ENCODE measurements at regions not wholly inside any gene's neighbourhood (a gene's known extent, or its start where the extent isn't known, plus 50 kb on each side); places are given as distances from the start of the nearest gene placed in this dataset.

- ChIA-PET CTCF (interaction anchor here (1.1 to 1.3 kb wide), 2 partner anchors 16 to 116 kb away, joined by 3 read pairs; no protein-coding TSS in a partner anchor), POLR2A (interaction anchor here (0.7 kb wide), 1 partner anchor 43 kb away, joined by 3 read pairs; no protein-coding TSS in a partner anchor)
- H2AFZ ChIP-seq (ENCODE audit: low read depth): no peak overlapping the region
- DNase-seq: no peak
- H3K4me2 ChIP-seq: no peak overlapping the region
- H3F3A ChIP-seq (replicated peaks; ENCODE audit: insufficient read depth): no peaks in the 10 kb centered on the region
- no peaks in the 10 kb centered on the region for H3K79me2 ChIP-seq (ENCODE audit: insufficient read depth)
- H3K4me3 ChIP-seq (ENCODE audit: low read depth in 2 of 2, low read length in 1 of 2): no peak overlapping the region
- H3K9me2 ChIP-seq: 0 out of 2 replicates have a peak, but pooled peaks cover under 1% of the 10 kb centered on the region
- H3K36me3 ChIP-seq (replicated peaks in 1 of 2; ENCODE audit: control insufficient read depth in 1 of 2, insufficient read depth in 2 of 2, low read length in 1 of 2): no peaks in the 10 kb centered on the region
- no peaks in the 10 kb centered on the region for H4K20me1 ChIP-seq (ENCODE audit: insufficient read depth)
- H3K9ac ChIP-seq: no peak overlapping the region
- 27% methylated on average over 7 of the region's 7 CpGs for WGBS (ENCODE audit: low lambda C conversion rate)
- no peaks in the 10 kb centered on the region; the same call in none of the 2 replicates for H3K9me3 ChIP-seq
- H3K27me3 ChIP-seq (ENCODE audit: insufficient read depth): no peaks in the 10 kb centered on the region
- H3K4me1 ChIP-seq (ENCODE audit: control insufficient read depth in 1 of 2, insufficient read depth in 2 of 2, low read depth in 1 of 2, low read length in 1 of 2): peaks cover 0 to 11% of the 10 kb centered on the region in 2 experiments; a peak in 1 of 4 replicates
- no peak overlapping the region for H3K27ac ChIP-seq (ENCODE audit: low read depth in 2 of 2, low read length in 1 of 2)
- TF ChIP-seq RFX5 (IDR thresholded peaks at IDR 0.05; ENCODE audit: low read length): no peak
- TF ChIP-seq TCF12 (IDR thresholded peaks at IDR 0.05): no peak
- no peak for TF ChIP-seq CTCF (IDR thresholded peaks at IDR 0.05)
- TF ChIP-seq MEF2A (IDR thresholded peaks at IDR 0.05; ENCODE audit: borderline replicate concordance, low read depth): no peak
- no peak for TF ChIP-seq GABPA (IDR thresholded peaks at IDR 0.05; ENCODE audit: low read depth)
- no peak for TF ChIP-seq TAF1 (IDR thresholded peaks at IDR 0.05; ENCODE audit: borderline replicate concordance, low read depth, low read length)
- no peak for TF ChIP-seq MAX (IDR thresholded peaks at IDR 0.05; ENCODE audit: low read depth)
- no peak for TF ChIP-seq USF1 (IDR thresholded peaks at IDR 0.05; ENCODE audit: borderline replicate concordance, low read depth)
- no peak for TF ChIP-seq REST (IDR thresholded peaks at IDR 0.05; ENCODE audit: low read depth, low read length)
- no peak for TF ChIP-seq ELF1 (IDR thresholded peaks at IDR 0.05)
- no peak for TF ChIP-seq SMC3 (IDR thresholded peaks at IDR 0.05; ENCODE audit: low read depth, low read length)
- no peak for TF ChIP-seq CHD2 (IDR thresholded peaks at IDR 0.05; ENCODE audit: low read length, partially characterized antibody)
Measured at GRCh38 chr2:2892892-2893291, 484.7 kb downstream of the EIPR1 start.
